Stomach (tissue), 8 donors: ENCODE measurements at regions not wholly inside any gene's neighbourhood (a gene's known extent, or its start where the extent isn't known, plus 50 kb on each side); places are given as distances from the start of the nearest gene placed in this dataset.

Experiments
- DNase-seq, 2 donors: peaks; one replicate each; pipeline versions ENCODE4 v3.0.0 to v3.0.0-alpha.2; 2013 to 2019
- H3K27ac ChIP-seq, 5 donors: fragments of 200-600 bp in 4 of 5; sonication (generic) in 4 of 5; one replicate each; pipeline ENCODE4 v1.5.1; 2013 to 2019; ENCODE audit warnings: mild to moderate bottlenecking in 1 of 5, moderate library complexity in 1 of 5
- H3K27me3 ChIP-seq, 3 donors: fragments of 200-600 bp; sonication (generic); one replicate each; pipeline ENCODE4 v1.5.1; 2017 to 2019; ENCODE audit warnings: mixed run types in 1 of 3
- H3K36me3 ChIP-seq, 4 donors: fragments of 200-600 bp; sonication (generic); 1 replicate in 3 of 4; 2 replicates in 1 of 4; pipeline ENCODE4 v1.5.1; 2016 to 2019
- H3K4me1 ChIP-seq, 4 donors: fragments of 200-600 bp; sonication (generic); one replicate each; pipeline ENCODE4 v1.5.1; 2016 to 2019
- H3K4me3 ChIP-seq, 4 donors: fragments of 200-600 bp; sonication (generic) in 3 of 4; one replicate each; pipeline ENCODE4 v1.5.1; 2016 to 2019; ENCODE audit warnings: mild to moderate bottlenecking in 1 of 4
- H3K9me3 ChIP-seq, 4 donors: fragments of 200-600 bp; sonication (generic); one replicate each; pipeline ENCODE4 v1.5.1; 2016 to 2019
- EP300 ChIP-seq: sonication (generic); formaldehyde crosslinking; IDR thresholded peaks from one replicate; pipeline ENCODE4 v1.6.1; 2017; ENCODE audit warnings: antibody characterized with exemption
- POLR2A ChIP-seq, 4 donors: fragments of 450-650 bp; IDR thresholded peaks; one replicate each; pipeline ENCODE4 v1.6.1; 2016; ENCODE audit warnings: antibody characterized with exemption in 4 of 4, control low read depth in 2 of 4, mild to moderate bottlenecking in 1 of 4, moderate library complexity in 1 of 4
- POLR2AphosphoS5 ChIP-seq, 3 donors: sonication (generic); formaldehyde crosslinking; IDR thresholded peaks; one replicate each; pipeline ENCODE4 v1.6.1; 2016; ENCODE audit warnings: antibody characterized with exemption in 3 of 3
- WGBS, 5 donors: extraction: QIAGEN DNeasy Blood & Tissue Kit in 3 of 5; methylation state at CpG; one replicate each; pipeline versions ENCODE4 v1.1.5 to v1.1.7; 2013 to 2018; 5-methylcytosine and 5-hydroxymethylcytosine counted together
- intact Hi-C: fragments of 100-400 bp; cut with DNase I; formaldehyde crosslinking; loops from one replicate; pipeline ENCODE4 v1.15.1; 2023; ENCODE audit warnings: low total_unique reads
- TF ChIP-seq, protein P1 (sequence below), 7 experiments: fragments of 450-650 bp in 4 of 7; fragments of 200-600 bp in 3 of 7; sonication (generic) in 3 of 7; IDR thresholded peaks; one replicate each; pipeline ENCODE4 v1.5.1; 2016 to 2019; ENCODE audit warnings: antibody characterized with exemption in 7 of 7, control low read depth in 2 of 7, mild to moderate bottlenecking in 1 of 7
- donor health status: healthy with polysubstance abuse.
- donor health status: Bipolar disorder and iron deficiency.
- donor health status: healthy.

- Histone ChIP-seq H3K27me3 (no peaks in the 10 kb centered on the region), H3K27ac (no peak overlapping the region), H3K4me3 (no peak overlapping the region), H3K9me3 (no peaks in the 10 kb centered on the region), H3K4me1 (no peaks in the 10 kb centered on the region), H3K36me3 (no peaks in the 10 kb centered on the region)
- no peak for TF ChIP-seq POLR2A (IDR thresholded peaks at IDR 0.05)
- no peak for TF ChIP-seq EP300
- TF ChIP-seq, protein P1, sequence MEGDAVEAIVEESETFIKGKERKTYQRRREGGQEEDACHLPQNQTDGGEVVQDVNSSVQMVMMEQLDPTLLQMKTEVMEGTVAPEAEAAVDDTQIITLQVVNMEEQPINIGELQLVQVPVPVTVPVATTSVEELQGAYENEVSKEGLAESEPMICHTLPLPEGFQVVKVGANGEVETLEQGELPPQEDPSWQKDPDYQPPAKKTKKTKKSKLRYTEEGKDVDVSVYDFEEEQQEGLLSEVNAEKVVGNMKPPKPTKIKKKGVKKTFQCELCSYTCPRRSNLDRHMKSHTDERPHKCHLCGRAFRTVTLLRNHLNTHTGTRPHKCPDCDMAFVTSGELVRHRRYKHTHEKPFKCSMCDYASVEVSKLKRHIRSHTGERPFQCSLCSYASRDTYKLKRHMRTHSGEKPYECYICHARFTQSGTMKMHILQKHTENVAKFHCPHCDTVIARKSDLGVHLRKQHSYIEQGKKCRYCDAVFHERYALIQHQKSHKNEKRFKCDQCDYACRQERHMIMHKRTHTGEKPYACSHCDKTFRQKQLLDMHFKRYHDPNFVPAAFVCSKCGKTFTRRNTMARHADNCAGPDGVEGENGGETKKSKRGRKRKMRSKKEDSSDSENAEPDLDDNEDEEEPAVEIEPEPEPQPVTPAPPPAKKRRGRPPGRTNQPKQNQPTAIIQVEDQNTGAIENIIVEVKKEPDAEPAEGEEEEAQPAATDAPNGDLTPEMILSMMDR (IDR thresholded peaks at IDR 0.05), result no peak
- intact Hi-C loops, result no loop called here
- no peak for DNase-seq
- WGBS, 5 donors, result 58 to 73% (median 67%) methylated on average over 5 of the region's 5 CpGs
These were observed 50.4 kb upstream of the KDR start for GRCh38 chr4:55175779-55176231.

DNA sequence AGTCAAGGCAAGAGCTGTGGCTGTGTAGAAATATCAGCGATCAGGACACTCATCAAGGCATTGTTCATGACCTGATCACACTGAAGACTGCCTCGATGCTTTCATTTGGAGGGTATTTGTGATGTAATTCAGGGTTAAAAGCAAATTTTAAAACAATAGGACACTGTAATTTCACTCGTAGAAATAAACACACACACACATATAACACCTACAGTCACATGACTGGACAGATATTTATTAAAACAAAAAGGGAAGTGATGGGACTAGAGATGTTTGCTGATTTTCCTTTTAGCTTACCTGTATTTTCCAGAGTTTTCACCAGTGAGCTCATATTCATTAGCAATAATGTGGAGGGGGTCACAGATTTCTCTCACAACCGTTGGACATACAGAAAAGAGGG, 51.1 kb upstream of the KDR start:
- H3K27ac ChIP-seq, result no peak overlapping the region
- 66 to 77% (median 71%) methylated on average over 4 of the region's 4 CpGs for WGBS, 5 donors

DNA sequence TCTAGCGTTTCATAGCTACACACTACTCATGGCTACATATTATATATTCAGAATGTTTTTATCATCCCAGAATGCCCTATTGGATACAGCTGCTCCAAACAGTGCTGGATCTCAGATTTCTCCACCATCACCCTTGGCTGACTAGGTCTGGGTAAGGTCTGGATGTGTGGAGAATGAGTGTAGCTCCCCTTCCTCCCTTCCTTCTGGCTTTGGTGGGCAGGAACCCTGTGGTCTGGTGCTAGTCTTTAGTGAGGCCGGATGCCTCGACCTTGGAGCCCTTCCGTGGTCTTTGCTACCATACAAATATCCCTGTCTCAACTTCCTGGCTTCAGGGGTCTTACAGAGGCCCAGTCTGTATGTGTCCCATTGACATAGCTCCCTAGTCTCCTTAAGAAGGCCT, 52.1 kb upstream of the KDR start:
- H3K27ac ChIP-seq, result peak overlapping the region in 1 of 5 donors; percentile 15

More for the DNA sequence above, 51.1 kb upstream of the KDR start:
- Histone ChIP-seq H3K36me3 (no peaks in the 10 kb centered on the region), H3K9me3 (no peaks in the 10 kb centered on the region), H3K27me3 (no peaks in the 10 kb centered on the region), H3K4me3 (no peak overlapping the region), H3K4me1 (no peaks in the 10 kb centered on the region)
- intact Hi-C loops, result no loop called here
- TF ChIP-seq EP300 (no peak), POLR2A (IDR thresholded peaks at IDR 0.05) (no peak), POLR2AphosphoS5 (IDR thresholded peaks at IDR 0.05) (no peak)
- TF ChIP-seq, protein P1 (IDR thresholded peaks at IDR 0.05), result no peak
- DNase-seq, result no peak

DNA sequence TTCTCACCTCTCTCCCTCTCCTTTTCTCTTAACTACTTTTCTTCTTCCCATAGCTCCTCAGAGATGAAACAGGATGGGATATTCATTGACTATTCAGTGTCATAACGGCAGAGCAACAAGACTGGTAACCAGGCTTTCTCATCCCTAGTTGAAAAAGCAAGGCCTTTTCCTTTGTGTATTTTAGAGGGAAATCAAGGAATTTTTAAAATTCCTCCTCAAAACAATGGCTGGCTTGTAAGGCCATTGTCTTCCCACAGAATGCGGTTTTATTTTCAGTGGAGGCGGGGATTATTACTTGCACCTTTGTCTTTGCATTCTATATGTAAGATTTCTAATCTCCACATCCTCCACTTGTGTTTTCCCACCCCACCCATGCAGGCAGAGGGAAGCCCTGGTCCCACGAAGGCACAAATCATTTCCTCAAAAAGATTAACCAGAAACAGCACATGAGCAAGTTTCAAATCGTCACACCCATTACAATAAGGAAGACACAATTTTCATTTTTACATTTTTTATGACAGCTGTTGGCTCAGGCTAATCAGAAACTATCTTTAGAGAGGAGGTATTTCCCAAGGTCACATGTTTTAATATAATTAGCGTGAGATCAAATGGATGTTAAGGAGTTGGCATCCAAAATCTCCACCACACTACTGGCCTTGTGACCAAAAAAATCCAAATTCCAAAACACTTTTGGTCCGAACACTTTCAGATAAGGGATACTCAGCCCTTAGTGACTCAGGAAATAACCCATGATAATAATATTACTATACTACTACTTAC, 53.0 kb upstream of the KDR start:
- TF ChIP-seq POLR2AphosphoS5 (IDR thresholded peaks at IDR 0.05) (peak in 1 of 3 donors; percentile 13), EP300 (no peak)
- peak overlapping the region in 1 of 5 donors; percentile 15 for H3K27ac ChIP-seq
- no peaks in the 10 kb centered on the region for H3K27me3 ChIP-seq
- intact Hi-C loops, result no loop called here
- H3K9me3 ChIP-seq, result no peaks in the 10 kb centered on the region
- H3K4me1 ChIP-seq, result no peaks in the 10 kb centered on the region
- WGBS, 5 donors, result 69 to 78% (median 72%) methylated on average over 7 of the region's 7 CpGs
- DNase-seq, result no peak
- H3K36me3 ChIP-seq, result no peaks in the 10 kb centered on the region
- no peak overlapping the region for H3K4me3 ChIP-seq

More for the DNA sequence above, 52.1 kb upstream of the KDR start:
- H3K36me3 ChIP-seq, result no peaks in the 10 kb centered on the region
- no peak for DNase-seq
- 78 to 89% (median 85%) methylated on average over 4 of the region's 4 CpGs for WGBS, 5 donors
- TF ChIP-seq, protein P1 (IDR thresholded peaks at IDR 0.05), result no peak
- TF ChIP-seq EP300, result no peak
- no peak for TF ChIP-seq POLR2AphosphoS5 (IDR thresholded peaks at IDR 0.05)
- TF ChIP-seq POLR2A (IDR thresholded peaks at IDR 0.05), result no peak
- no peak overlapping the region for H3K4me3 ChIP-seq
- H3K9me3 ChIP-seq, result no peaks in the 10 kb centered on the region
- no peaks in the 10 kb centered on the region for H3K4me1 ChIP-seq
- H3K27me3 ChIP-seq, result no peaks in the 10 kb centered on the region
- intact Hi-C loops, result no loop called here
